SK-N-MC (cell line): ENCODE measurements at regions not wholly inside any gene's neighbourhood (a gene's known extent, or its start where the extent isn't known, plus 50 kb on each side); places are given as distances from the start of the nearest gene placed in this dataset.

Experiments
- DNase-seq: peaks from one replicate; pipeline ENCODE4 v3.0.0-alpha.2; 2011; ENCODE audit warnings: low read depth, low spot score
- H3K27ac ChIP-seq: fragments of 200-600 bp; sonication (generic); 2 replicates; pipeline ENCODE4 v1.5.1; 2016; ENCODE audit warnings: mixed run types
- H3K36me3 ChIP-seq: fragments of 200-600 bp; sonication (generic); 2 replicates; pipeline ENCODE4 v1.6.1; 2017; ENCODE audit warnings: antibody characterized with exemption, low read length, mixed read lengths; ENCODE audit not compliant: insufficient read depth
- H3K4me3 ChIP-seq: fragments of 200-600 bp; sonication (generic); 2 replicates; pipeline ENCODE4 v1.5.1; 2016
- H3K9ac ChIP-seq: fragments of 200-600 bp; sonication (generic); 2 replicates; pipeline ENCODE4 v1.8.0; 2017; ENCODE audit warnings: mixed run types, mixed read lengths; ENCODE audit not compliant: insufficient read length
- H3K9me3 ChIP-seq: fragments of 200-600 bp; sonication (generic); 2 replicates; pipeline ENCODE4 v1.6.1; 2017; ENCODE audit warnings: low read depth, mild to moderate bottlenecking, antibody characterized with exemption, low read length, moderate library complexity, mixed read lengths
- EZH2 ChIP-seq: fragments of 200-600 bp; sonication (generic); IDR thresholded peaks from one replicate; pipeline ENCODE4 v1.6.1; 2017; ENCODE audit warnings: antibody characterized with exemption
- FOXP2 ChIP-seq: optimal IDR thresholded peaks from 2 replicates; pipeline ENCODE3; 2011; ENCODE audit warnings: mild to moderate bottlenecking, moderate library complexity; ENCODE audit not compliant: insufficient read depth; ENCODE audit errors: extremely low read length, control extremely low read depth
- POLR2AphosphoS5 ChIP-seq: IDR thresholded peaks from 2 replicates; pipeline ENCODE4 v1.6.1; 2012; ENCODE audit warnings: mild to moderate bottlenecking, low read depth, low read length, borderline replicate concordance

- no peaks in the 10 kb centered on the region for H3K36me3 ChIP-seq
- no peak overlapping the region for H3K27ac ChIP-seq
- DNase-seq: no peak
- H3K4me3 ChIP-seq: no peak overlapping the region
- H3K9me3 ChIP-seq: no peaks in the 10 kb centered on the region; the same call in 1 of the 2 replicates
- TF ChIP-seq EZH2: no peak
- no peak for TF ChIP-seq FOXP2
- no peak for TF ChIP-seq POLR2AphosphoS5
- no peak overlapping the region for H3K9ac ChIP-seq
Measured at GRCh38 chr1:29381426-29381825, 145.1 kb downstream of the PTPRU start.

DNA sequence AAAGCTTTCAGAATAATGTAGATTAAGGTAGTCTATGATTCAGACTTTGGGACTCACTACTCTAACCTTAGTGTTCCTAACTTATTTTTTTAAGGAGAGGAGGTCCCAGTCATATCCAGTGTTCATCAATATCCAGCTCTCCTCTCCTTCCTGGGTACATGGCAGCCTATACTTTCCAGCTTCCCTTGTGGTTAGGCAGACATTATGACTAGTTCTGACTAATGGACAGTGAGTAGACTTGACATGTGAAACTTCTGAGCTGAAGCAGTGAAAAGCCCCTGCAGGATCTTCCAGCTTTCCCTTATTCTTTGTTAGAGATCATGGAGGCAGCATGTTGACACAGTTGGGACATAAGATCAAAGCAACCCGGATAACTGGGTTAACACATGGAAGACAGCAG lies 144.2 kb downstream of the PTPRU start:
- Histone ChIP-seq H3K9ac (no peak overlapping the region), H3K9me3 (no peaks in the 10 kb centered on the region; the same call in 1 of the 2 replicates), H3K4me3 (no peak overlapping the region), H3K27ac (no peak overlapping the region), H3K36me3 (no peaks in the 10 kb centered on the region)
- TF ChIP-seq POLR2AphosphoS5 (no peak), EZH2 (no peak), FOXP2 (no peak)
- DNase-seq: no peak

DNA sequence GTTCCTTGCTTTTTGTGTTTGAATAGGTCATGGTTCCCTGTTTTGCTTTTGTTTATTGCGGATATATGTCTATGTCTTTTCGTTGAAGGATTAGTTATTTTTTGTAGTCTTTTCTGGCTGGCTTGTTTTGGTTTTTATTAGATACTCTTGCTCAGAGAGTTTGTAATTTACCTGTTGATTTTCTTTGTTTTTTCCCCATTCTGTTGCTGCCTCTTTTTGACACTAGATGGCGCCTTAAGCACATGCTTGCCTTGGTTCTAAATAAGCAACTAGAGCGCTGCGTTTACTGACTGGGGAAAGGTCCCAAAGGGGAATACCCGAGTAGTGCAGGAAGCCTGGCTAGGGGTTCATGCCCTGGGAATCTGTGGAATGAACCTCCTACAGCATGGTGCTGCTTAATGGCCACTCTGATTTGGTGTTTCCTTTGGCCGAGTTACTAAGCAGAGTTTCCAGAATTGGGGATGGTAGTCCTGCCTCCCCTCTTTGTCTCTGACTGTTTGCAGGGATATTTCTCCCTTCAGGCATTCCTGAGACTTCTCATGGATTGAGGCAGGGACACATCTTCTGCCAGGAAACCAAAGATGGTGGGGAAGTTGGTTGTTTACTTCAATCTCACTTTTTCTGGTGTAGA lies 143.2 kb downstream of the PTPRU start:
- DNase-seq: peak; percentile 34

More for the DNA sequence above, 143.2 kb downstream of the PTPRU start:
- H3K9me3 ChIP-seq: no peaks in the 10 kb centered on the region; the same call in 1 of the 2 replicates
- TF ChIP-seq FOXP2: no peak
- TF ChIP-seq POLR2AphosphoS5: no peak
- TF ChIP-seq EZH2: no peak
- H3K9ac ChIP-seq: no peak overlapping the region
- H3K36me3 ChIP-seq: no peaks in the 10 kb centered on the region
- H3K27ac ChIP-seq: no peak overlapping the region
- H3K4me3 ChIP-seq: no peak overlapping the region
